Urinary bladder (tissue), 3 donors: ENCODE measurements at regions not wholly inside any gene's neighbourhood (a gene's known extent, or its start where the extent isn't known, plus 50 kb on each side); places are given as distances from the start of the nearest gene placed in this dataset.
A peak's percentile ranks its signal among the peaks of the same experiment; 100 is the strongest.
"Not testable (repeated sequence)": the region's sequence is repeated elsewhere in the genome, so short reads cannot be mapped to it uniquely, and the experiment has no call there.

Experiments used
- DNase-seq: peaks from one replicate; pipeline ENCODE4 v3.0.0-alpha.2; 2015; ENCODE audit errors: extremely low spot score
- H3K27ac ChIP-seq: one replicate; pipeline ENCODE4 v1.5.1; 2013; ENCODE audit warnings: low read depth, mild to moderate bottlenecking, moderate library complexity
- H3K36me3 ChIP-seq: one replicate; pipeline ENCODE4 v1.6.1; 2013; ENCODE audit warnings: mild to moderate bottlenecking, moderate library complexity; ENCODE audit not compliant: insufficient read depth
- H3K4me1 ChIP-seq: one replicate; pipeline ENCODE4 v1.6.1; 2013; ENCODE audit warnings: mild to moderate bottlenecking, moderate library complexity; ENCODE audit not compliant: insufficient read depth
- H3K4me3 ChIP-seq: one replicate; pipeline ENCODE4 v1.5.1; 2013; ENCODE audit warnings: low read depth, low read length
- WGBS: extraction: QIAGEN DNeasy Blood & Tissue Kit; methylation state at CpG from one replicate; pipeline ENCODE4 v1.1.7; 2013; 5-methylcytosine and 5-hydroxymethylcytosine counted together
- donor health status: healthy with polysubstance abuse.
- donor health status: healthy.

- no peak for DNase-seq
- H3K36me3 ChIP-seq, result no peaks in the 10 kb centered on the region
- no peak overlapping the region for H3K27ac ChIP-seq
- WGBS, result 81% methylated on average over 1 of the region's 1 CpG
- H3K4me3 ChIP-seq, result no peak overlapping the region
- H3K4me1 ChIP-seq, result no peaks in the 10 kb centered on the region
Observed at GRCh38 chr17:30605027-30605426, 127.8 kb downstream of the GOSR1 start.

DNA sequence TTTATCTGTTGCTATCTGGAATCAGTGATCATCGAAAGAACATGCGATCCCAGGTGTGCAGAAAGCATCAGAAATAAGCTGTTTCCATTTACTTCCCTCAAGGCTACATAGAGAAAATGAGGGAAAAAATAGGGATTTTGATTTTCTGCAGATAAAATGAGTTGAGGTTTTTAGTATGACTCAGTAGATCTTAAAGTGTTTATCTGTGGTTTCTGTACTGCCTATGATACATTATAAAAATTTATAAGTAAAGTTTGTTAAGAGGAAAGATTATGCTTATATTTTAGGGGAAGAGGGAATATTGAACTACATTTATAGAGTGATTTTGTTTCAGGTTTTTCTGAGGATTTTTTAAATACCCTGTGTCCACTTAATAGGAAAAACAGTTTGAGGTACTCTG, 125.2 kb downstream of the GOSR1 start:
- not testable (repeated sequence) for H3K36me3 ChIP-seq, H3K4me3 ChIP-seq, H3K4me1 ChIP-seq, H3K27ac ChIP-seq, DNase-seq
- 81% methylated on average over 2 of the region's 2 CpGs for WGBS

DNA sequence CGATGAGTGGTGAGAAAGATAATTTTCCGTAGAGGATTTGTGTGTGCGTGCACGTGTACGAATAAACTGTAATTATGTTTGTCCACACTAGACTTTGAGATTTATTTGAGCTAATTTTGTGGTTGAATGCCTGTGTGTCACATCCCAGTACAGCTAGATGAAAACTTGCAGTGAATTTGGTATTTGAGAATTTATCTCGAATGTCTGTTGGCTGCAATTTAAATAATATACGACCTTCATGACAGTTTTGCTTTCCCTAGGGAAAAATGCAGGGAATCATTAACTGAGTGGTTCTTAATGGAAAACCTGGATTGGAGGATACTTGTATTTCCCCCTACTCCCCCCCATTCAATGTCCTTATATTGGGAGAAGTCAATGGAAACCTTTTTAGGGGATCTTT, 124.8 kb downstream of the GOSR1 start:
- not testable (repeated sequence) for H3K27ac ChIP-seq
- WGBS, result 21% methylated on average over 7 of the region's 7 CpGs

DNA sequence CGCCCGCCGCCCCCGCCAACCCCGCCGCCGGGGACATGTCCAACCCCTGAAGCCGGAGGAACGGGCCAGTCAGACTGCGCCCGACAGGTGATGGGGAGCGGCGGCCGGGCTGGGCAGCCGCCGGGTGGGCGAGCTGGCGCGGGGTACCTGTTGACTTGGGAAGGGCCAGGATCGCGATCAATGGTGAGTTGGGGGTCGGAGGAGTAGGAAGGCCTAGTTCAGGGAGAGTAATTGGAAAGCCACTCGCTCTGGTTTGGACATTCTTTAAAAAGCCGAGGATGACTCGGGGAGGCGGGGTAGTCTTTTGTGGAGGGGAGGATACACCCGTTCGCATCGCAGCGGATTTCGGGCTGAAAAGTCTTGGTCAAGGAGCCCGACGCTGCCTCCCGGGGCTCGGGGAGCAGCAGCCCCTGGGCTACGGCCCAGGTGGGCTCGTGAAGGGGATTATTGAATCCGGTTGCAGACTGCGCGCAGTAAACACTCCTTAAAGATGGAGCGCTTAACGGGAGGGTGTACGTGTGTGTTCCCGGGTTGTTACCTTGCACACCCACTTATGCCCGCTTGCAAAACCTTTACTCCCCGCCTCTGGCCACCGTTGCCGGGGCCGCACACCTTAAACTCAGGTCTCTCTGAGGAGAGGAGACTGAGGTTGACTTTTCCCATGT, 123.8 kb downstream of the GOSR1 start:
- DNase-seq, result no peak
- under 1% methylated on average over 49 of the region's 49 CpGs for WGBS

More for the DNA sequence above, 124.8 kb downstream of the GOSR1 start:
- H3K4me1 ChIP-seq, H3K4me3 ChIP-seq, DNase-seq, H3K36me3 ChIP-seq: not testable (repeated sequence)

DNA sequence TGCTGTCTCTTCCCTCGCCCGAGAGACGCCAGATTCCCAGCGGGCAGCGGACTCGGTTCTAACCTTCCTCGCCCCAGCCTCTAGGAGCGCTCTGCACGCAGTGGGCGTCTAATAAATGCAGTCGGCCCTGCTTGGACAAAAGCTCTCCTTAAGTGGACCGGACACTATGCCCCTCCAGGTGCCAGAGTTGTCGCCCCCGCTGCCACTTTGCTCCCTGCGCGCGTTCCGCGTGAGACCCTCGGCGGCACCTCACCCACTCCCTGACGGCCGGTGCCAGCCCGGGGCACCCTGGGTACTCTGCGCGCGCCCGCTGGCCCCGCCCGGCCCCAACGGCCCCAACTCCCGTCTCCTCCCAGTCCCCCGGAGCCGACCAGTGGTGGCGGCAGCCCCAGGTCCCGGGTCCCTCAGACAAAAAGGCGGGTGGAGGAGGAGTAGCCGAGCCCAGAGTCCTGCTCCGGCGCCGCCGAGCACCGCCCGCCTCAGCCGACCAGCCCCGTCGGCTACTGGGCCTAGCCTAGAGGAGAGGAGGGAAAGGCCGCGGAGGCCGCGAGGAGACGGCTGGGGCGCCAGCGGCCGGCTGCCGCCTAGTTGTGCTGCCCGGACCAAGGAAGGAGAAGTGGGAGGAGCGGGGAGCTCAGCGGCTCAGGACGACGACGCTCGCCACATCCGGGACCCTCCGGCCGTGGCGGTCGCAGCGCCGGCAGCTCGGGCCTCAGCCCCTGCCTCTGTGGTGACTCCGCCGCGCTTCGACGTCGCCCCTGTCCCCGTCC, 123.0 kb downstream of the GOSR1 start:
- no peaks in the 10 kb centered on the region for H3K4me1 ChIP-seq
- under 1% methylated on average over 78 of the region's 78 CpGs for WGBS
- peak overlapping the region; percentile 98 for H3K27ac ChIP-seq
- peak overlapping the region; percentile 81 for H3K4me3 ChIP-seq
- DNase-seq, result peak; percentile 55
- no peaks in the 10 kb centered on the region for H3K36me3 ChIP-seq

More for the DNA sequence above, 123.8 kb downstream of the GOSR1 start:
- Histone ChIP-seq H3K27ac (peak overlapping the region; percentile 98), H3K4me3 (peak overlapping the region; percentile 81), H3K4me1 (no peaks in the 10 kb centered on the region), H3K36me3 (no peaks in the 10 kb centered on the region)

DNA sequence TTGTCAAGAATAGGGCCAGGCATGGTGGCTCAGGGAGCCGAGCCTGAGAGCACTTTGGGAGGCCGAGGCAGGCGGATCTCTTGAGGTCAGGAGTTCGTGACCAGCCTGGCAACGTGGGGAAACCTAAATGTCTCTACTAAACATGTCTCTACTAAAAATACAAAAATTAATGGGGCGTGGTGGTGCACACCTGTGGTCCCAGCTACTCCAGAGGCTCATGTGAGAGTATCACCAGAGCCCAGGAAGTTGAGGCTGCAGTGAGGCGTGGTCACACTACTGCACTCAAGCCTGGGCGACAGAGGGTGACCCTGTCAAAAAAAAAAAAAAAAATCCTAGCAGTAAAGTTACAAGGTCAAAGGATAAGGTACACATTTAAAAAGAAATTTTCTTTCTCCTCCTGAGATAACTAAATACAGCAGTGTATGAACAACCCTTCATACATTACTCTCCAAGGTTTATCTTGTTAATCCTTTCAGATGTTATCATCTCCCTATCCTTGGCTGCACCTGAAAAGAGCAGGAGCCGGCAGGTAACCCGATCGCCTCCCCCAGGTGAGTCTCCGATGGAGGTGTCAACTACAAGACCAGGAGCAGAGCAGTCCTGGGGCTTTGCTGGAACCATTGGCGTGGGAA, 122.3 kb downstream of the GOSR1 start:
- Histone ChIP-seq H3K4me3 (peak overlapping the region; percentile 81), H3K27ac (peak overlapping the region; percentile 98), H3K36me3 (no peaks in the 10 kb centered on the region), H3K4me1 (no peaks in the 10 kb centered on the region)
- 44% methylated on average over 13 of the region's 13 CpGs for WGBS
- no peak for DNase-seq

DNA sequence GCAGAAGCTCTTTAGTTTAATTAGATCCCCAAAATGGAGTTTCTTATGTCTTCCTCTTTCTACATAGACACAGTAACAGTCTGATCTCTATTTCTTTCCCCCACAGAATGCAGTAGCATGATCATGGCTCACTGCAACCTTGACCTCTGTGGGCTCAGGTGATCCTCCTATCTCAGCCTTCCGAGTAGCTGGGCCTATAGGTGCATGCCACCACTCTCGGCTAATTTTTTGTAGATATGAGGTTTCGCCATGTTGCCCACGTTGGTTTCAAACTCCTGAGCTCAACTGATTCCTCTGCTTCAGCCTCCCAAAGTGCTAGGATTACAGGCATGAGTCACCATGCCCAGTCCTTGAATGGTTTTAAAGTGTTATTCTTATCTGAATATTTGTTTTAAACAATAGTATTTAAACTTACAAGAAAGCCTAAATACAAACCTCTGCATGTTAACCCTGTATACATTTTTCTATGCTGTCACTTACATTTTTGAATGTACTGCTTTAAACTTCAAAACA, 120.6 kb downstream of the GOSR1 start:
- H3K27ac ChIP-seq, result no peak overlapping the region
- H3K4me1 ChIP-seq, result no peaks in the 10 kb centered on the region
- no peaks in the 10 kb centered on the region for H3K36me3 ChIP-seq
- DNase-seq, result no peak
- WGBS, result 77% methylated on average over 4 of the region's 4 CpGs
- H3K4me3 ChIP-seq, result no peak overlapping the region

- H3K4me3 ChIP-seq, H3K27ac ChIP-seq, H3K4me1 ChIP-seq, DNase-seq, H3K36me3 ChIP-seq: not testable (repeated sequence)
- 92% methylated on average over 6 of the region's 8 CpGs for WGBS
Observed at GRCh38 chr17:30596948-30597775, 120.0 kb downstream of the GOSR1 start.

GRCh38 chr17:30594953-30595371, 117.8 kb downstream of the GOSR1 start:
- not testable (repeated sequence) for H3K36me3 ChIP-seq, H3K4me1 ChIP-seq, H3K27ac ChIP-seq, DNase-seq, H3K4me3 ChIP-seq
- WGBS, result 82% methylated on average over 10 of the region's 10 CpGs

DNA sequence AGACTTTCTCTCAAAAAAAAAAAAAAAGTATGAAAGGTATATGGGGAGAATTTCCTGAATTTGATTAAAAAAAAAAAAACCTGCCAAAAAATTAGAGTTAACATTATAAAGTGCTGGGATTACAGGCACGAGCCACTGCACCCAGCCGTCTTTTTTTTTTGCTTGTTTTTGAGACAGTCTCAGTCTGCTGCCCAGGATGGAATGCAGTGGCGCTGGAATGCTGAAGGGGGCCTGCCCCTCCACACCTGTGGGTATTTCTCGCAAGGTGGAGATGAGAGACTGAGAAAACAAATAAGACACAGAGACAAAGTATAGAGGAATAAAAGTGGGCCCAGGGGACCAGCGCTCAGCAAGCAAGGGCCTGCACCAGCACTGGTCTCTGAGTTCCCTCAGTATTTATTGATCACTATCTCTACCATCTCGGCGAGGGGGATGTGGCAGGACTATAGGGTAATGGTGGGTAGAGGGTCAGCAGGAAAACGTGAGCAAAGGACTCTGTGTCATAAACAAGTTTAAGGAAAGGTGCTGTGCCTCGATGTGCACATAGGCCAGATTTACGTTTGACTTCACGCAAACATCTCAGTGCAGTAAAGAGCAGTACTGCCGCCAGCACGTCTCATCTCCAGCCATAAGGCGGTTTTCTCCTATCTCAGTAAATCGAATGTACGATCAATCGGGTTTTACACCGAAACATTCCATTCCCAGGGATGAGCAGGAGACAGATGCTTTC, 117.2 kb downstream of the GOSR1 start:
- no peak for DNase-seq
- H3K27ac ChIP-seq, result no peak overlapping the region
- 74% methylated on average over 18 of the region's 18 CpGs for WGBS
- no peaks in the 10 kb centered on the region for H3K4me1 ChIP-seq
- no peak overlapping the region for H3K4me3 ChIP-seq
- H3K36me3 ChIP-seq, result no peaks in the 10 kb centered on the region

DNA sequence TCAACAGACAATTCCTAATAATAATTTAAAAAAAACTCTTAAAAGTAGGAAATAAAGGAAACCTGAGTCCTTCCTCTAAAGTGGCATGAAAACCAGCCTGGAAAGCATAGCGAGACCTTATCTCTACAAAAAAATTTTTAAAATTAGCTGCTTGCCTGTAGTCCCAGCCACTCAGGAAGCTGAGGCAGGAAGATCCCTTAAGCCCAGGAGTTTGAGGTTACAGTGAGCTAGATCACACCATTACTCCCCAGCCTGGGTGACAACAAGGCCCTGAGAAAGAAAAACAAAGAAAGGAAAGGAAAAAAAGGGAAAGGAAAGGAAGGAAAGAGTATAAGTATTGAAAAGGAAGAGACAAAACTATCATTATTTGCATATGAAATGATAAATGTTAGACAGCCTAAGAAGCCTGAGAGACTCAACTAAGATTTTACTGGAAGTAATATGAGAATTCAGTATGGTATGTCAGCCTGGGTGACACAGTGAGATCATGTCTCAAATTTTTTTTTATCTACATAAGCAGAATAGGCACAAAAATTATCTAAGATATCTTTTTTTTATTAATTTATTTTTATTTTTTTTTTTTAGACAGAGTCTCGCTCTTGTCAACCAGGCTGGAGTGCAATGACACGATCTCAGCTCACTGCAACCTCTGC, 113.0 kb downstream of the GOSR1 start:
- no peak for DNase-seq
- Histone ChIP-seq H3K27ac (no peak overlapping the region), H3K36me3 (no peaks in the 10 kb centered on the region), H3K4me1 (no peaks in the 10 kb centered on the region), H3K4me3 (no peak overlapping the region)
- WGBS, result 70% methylated on average over 3 of the region's 3 CpGs

- WGBS, result 100% methylated on average over 1 of the region's 1 CpG
Observed at GRCh38 chr17:30589431-30589830, 112.2 kb downstream of the GOSR1 start.

More at GRCh38 chr17:30589431-30589830, 112.2 kb downstream of the GOSR1 start:
- H3K4me1 ChIP-seq, result no peaks in the 10 kb centered on the region
- no peak for DNase-seq
- H3K27ac ChIP-seq, result no peak overlapping the region
- no peak overlapping the region for H3K4me3 ChIP-seq
- H3K36me3 ChIP-seq, result no peaks in the 10 kb centered on the region
